ENCODE measurements at regions not wholly inside any gene's neighbourhood (a gene's known extent, or its start where the extent isn't known, plus 50 kb on each side); places are given as distances from the start of the nearest gene placed in this dataset.

DNA sequence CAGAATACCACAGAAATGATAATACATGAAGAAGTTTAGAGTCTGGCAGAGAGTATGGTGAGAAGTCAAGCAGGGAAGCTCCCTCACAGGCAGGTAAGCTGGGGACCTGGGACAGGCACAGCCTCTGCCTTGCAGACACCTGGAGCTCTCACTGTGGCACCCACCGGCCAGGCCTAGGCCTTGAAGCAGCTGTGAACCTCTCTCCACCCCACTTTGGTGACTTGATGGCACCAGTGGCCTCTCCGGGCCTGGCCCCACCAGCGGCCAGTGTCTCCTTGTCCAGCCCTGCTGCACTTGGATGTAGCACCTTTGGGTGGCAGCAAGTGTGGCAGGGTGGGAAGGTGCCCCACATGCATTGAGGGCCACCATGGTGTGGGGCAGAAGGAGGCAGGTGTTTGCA lies 330.5 kb downstream of the NPR3 start:
- H3K4me3 ChIP-seq (ENCODE audit: low read depth, low read length): no peak overlapping the region
- TF ChIP-seq, protein P1, sequence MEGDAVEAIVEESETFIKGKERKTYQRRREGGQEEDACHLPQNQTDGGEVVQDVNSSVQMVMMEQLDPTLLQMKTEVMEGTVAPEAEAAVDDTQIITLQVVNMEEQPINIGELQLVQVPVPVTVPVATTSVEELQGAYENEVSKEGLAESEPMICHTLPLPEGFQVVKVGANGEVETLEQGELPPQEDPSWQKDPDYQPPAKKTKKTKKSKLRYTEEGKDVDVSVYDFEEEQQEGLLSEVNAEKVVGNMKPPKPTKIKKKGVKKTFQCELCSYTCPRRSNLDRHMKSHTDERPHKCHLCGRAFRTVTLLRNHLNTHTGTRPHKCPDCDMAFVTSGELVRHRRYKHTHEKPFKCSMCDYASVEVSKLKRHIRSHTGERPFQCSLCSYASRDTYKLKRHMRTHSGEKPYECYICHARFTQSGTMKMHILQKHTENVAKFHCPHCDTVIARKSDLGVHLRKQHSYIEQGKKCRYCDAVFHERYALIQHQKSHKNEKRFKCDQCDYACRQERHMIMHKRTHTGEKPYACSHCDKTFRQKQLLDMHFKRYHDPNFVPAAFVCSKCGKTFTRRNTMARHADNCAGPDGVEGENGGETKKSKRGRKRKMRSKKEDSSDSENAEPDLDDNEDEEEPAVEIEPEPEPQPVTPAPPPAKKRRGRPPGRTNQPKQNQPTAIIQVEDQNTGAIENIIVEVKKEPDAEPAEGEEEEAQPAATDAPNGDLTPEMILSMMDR (IDR thresholded peaks at IDR 0.05; ENCODE audit: low read depth, low read length, missing control alignments): no peak
- DNase-seq (ENCODE audit: low read depth): no peak
- in situ Hi-C loops (cut with HindIII; ENCODE audit: low sequenced_read_pairs): no loop called here

DNA sequence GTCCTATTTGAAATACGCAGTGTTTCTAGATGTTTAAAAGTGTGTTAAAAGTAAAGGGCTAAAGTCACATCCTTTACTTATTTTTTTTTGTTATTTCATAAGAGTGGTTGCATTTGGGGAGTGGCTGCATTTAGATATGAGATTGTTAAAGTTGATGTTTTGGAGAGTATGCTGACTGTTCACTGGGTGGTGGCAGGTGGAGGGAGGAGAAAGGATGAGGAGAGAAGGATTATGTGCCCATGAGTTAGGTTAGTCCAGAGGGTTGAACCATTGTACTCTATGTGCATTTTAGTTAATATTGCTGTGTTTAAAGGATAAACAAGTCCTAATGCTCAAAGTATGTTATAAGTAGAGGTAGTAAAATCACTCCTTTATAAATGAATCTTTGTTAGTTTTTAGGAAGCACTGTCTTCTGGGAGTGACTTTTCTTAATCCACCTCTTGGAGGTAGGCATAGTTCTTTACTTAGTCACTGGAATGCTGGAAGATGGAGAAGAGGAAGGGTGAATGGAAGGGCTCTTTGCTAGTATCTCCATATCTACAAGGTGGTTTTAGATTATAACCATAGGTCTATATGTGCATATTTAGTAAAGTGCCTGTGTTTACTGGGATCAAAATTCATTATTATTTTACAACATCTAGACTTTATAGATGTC lies 332.3 kb downstream of the NPR3 start:
- TF ChIP-seq, protein P1 (IDR thresholded peaks at IDR 0.05; ENCODE audit: low read depth, low read length, missing control alignments): no peak
- in situ Hi-C loops (cut with HindIII; ENCODE audit: low sequenced_read_pairs): no loop called here
- no peak for DNase-seq (ENCODE audit: low read depth)
- no peak overlapping the region for H3K4me3 ChIP-seq (ENCODE audit: low read depth, low read length)

DNA sequence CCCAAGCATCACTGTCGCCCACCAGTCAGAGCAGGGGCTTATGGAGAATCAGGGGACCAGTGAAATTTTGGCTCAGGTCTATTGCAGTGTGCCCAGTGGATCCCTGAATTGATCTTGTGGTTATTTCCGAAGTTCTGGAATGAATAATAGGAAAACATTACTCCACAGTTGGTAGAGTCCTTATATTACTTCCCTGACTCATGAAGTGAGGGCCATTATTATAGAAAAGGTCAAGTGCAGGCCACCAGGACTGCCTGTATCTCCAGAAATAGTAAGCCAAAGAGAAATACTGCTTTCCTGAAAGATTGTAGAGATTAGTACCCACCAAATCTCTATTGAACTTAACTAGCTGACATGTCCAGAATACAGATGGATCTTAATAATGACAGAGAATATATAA lies 335.0 kb downstream of the NPR3 start:
- in situ Hi-C loops (cut with HindIII; ENCODE audit: low sequenced_read_pairs): no loop called here
- TF ChIP-seq, protein P1 (IDR thresholded peaks at IDR 0.05; ENCODE audit: low read depth, low read length, missing control alignments): no peak
- DNase-seq (ENCODE audit: low read depth): no peak
- H3K4me3 ChIP-seq (ENCODE audit: low read depth, low read length): no peak overlapping the region

DNA sequence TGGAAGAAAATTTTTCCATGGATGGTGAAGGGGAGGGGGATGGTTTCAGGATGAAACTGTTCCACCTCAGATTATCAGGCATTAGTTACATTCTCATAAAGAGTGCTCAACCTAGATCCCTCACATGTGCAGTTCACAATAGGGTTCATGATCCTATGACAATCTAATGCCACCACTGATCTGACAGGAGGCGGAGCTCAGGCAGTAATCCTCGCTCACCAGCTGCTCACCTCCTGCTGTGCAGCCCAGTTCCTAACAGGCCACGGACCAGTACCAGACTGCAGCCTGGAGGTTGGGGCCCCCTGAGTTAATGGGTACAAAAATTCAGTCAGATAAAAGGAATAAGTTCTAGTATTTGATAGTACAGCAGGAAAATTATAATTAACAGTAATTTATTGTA lies 337.2 kb downstream of the NPR3 start:
- no peak overlapping the region for H3K4me3 ChIP-seq (ENCODE audit: low read depth, low read length)
- in situ Hi-C loops (cut with HindIII; ENCODE audit: low sequenced_read_pairs): no loop called here
- no peak for DNase-seq (ENCODE audit: low read depth)
- TF ChIP-seq, protein P1 (IDR thresholded peaks at IDR 0.05; ENCODE audit: low read depth, low read length, missing control alignments): no peak

DNA sequence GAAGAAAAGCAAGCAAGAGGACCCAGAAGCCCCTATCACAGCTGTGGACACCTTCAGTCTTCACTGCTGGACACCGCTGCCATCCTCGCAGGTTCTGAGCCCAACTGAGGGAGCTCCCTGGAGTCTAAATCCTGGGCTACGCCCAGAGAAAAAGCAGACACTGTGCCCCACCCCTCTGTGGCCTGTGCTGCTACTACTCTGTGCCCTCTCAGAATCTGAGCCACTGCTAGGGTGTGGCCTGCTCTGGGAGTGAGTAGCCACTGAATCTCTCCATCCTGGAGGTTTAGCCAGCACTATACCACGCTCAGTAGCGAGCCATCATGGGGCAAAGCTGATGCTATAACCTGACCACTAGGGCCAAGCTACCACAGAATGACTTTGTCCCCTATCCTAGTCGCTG lies 338.2 kb downstream of the NPR3 start:
- in situ Hi-C loops (cut with HindIII; ENCODE audit: low sequenced_read_pairs): no loop called here
- H3K4me3 ChIP-seq (ENCODE audit: low read depth, low read length): no peak overlapping the region
- DNase-seq (ENCODE audit: low read depth): no peak
- TF ChIP-seq, protein P1 (IDR thresholded peaks at IDR 0.05; ENCODE audit: low read depth, low read length, missing control alignments): no peak

DNA sequence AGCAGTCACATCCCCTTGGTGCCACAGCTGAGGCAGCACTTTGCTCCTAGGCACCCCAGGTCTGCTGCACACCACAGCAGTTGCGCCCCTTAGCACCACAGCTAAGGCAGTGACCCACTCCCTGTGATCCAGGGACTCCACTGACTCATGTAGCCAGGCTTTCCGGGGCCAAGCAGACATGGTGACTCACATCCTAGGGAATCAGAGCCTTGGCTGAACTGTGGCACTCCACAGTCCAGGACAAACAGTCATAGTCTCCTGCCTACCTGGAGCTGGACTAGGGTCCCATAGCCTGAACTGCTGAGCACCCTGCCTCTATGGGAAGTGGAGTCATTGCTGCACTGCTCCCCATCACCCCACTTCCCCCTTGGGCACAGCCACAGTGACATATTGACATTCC lies 338.7 kb downstream of the NPR3 start:
- DNase-seq (ENCODE audit: low read depth): peak; percentile 39
- in situ Hi-C loops (cut with HindIII; ENCODE audit: low sequenced_read_pairs): loop anchor here (5.0 kb wide), 1 partner anchor 87 kb away; no protein-coding TSS in a partner anchor
- TF ChIP-seq, protein P1 (IDR thresholded peaks at IDR 0.05; ENCODE audit: low read depth, low read length, missing control alignments): no peak
- no peak overlapping the region for H3K4me3 ChIP-seq (ENCODE audit: low read depth, low read length)

All from astrocyte of the cerebellum (primary cell).